Activated T-helper 2 cell treated with anti-CD3 and anti-CD28 coated beads, Interferon-gamma antibody, Interleukin-2, Interleukin-4, amounts not matched to agents 10 μg/mL and 5 μg/mL and 100 μg/mL, durations not matched to agents 14 hours and 24 hours and 36 hours (primary cell): ENCODE measurements at regions not wholly inside any gene's neighbourhood (a gene's known extent, or its start where the extent isn't known, plus 50 kb on each side); places are given as distances from the start of the nearest gene placed in this dataset.
"Not testable (repeated sequence)": the region's sequence is repeated elsewhere in the genome, so short reads cannot be mapped to it uniquely, and the experiment has no call there.

Source experiments
- DNase-seq: peaks from one replicate; pipeline ENCODE4 v3.0.0; 2021; ENCODE audit warnings: low spot score
- H3K27ac Mint-ChIP-seq: one replicate; pipeline ENCODE4 v1.8.0; 2021; ENCODE audit warnings: mixed read lengths
- H3K27me3 Mint-ChIP-seq: one replicate; pipeline ENCODE4 v1.8.0; 2021; ENCODE audit warnings: low read depth, mixed read lengths
- H3K36me3 Mint-ChIP-seq: one replicate; pipeline ENCODE4 v1.8.0; 2021; ENCODE audit warnings: low read depth, mixed read lengths
- H3K4me1 Mint-ChIP-seq: one replicate; pipeline ENCODE4 v1.8.0; 2021; ENCODE audit warnings: low read depth, mixed read lengths
- H3K4me3 Mint-ChIP-seq: one replicate; pipeline ENCODE4 v1.8.0; 2021; ENCODE audit warnings: low read depth, mild to moderate bottlenecking, moderate library complexity, mixed read lengths
- H3K9me3 Mint-ChIP-seq: one replicate; pipeline ENCODE4 v1.8.0; 2021; ENCODE audit warnings: mixed read lengths
- intact Hi-C: fragments of 100-400 bp; cut with micrococcal nuclease; formaldehyde crosslinking; loops from one replicate; pipeline ENCODE4 v1.15.1; 2023

GRCh38 chr6:120395784-120396183 is 938.5 kb downstream of the TBC1D32 start:
- Mint-ChIP-seq H3K27ac (no peak overlapping the region), H3K4me3 (no peak overlapping the region), H3K36me3 (no peaks in the 10 kb centered on the region), H3K4me1 (no peaks in the 10 kb centered on the region), H3K9me3 (no peaks in the 10 kb centered on the region), H3K27me3 (no peaks in the 10 kb centered on the region)
- intact Hi-C loops, result no loop called here
- DNase-seq, result no peak

GRCh38 chr6:120395330-120395729 is 939.0 kb downstream of the TBC1D32 start:
- intact Hi-C loops, result no loop called here
- H3K36me3 Mint-ChIP-seq, result no peaks in the 10 kb centered on the region
- no peak overlapping the region for H3K27ac Mint-ChIP-seq
- H3K9me3 Mint-ChIP-seq, result no peaks in the 10 kb centered on the region
- H3K27me3 Mint-ChIP-seq, result no peaks in the 10 kb centered on the region
- no peaks in the 10 kb centered on the region for H3K4me1 Mint-ChIP-seq
- DNase-seq, result no peak
- H3K4me3 Mint-ChIP-seq, result no peak overlapping the region

GRCh38 chr6:120392941-120393340 is 941.3 kb downstream of the TBC1D32 start:
- Mint-ChIP-seq H3K9me3 (no peaks in the 10 kb centered on the region), H3K27ac (no peak overlapping the region), H3K36me3 (no peaks in the 10 kb centered on the region), H3K4me1 (no peaks in the 10 kb centered on the region), H3K27me3 (no peaks in the 10 kb centered on the region), H3K4me3 (no peak overlapping the region)
- DNase-seq, result no peak
- intact Hi-C loops, result no loop called here

GRCh38 chr6:120384671-120385070 is 949.6 kb downstream of the TBC1D32 start:
- DNase-seq, result no peak
- Mint-ChIP-seq H3K9me3 (no peaks in the 10 kb centered on the region), H3K36me3 (no peaks in the 10 kb centered on the region), H3K4me1 (no peaks in the 10 kb centered on the region), H3K27me3 (no peaks in the 10 kb centered on the region), H3K27ac (no peak overlapping the region), H3K4me3 (no peak overlapping the region)
- intact Hi-C loops, result no loop called here

- Mint-ChIP-seq H3K4me3 (no peak overlapping the region), H3K4me1 (no peaks in the 10 kb centered on the region), H3K36me3 (no peaks in the 10 kb centered on the region), H3K27ac (no peak overlapping the region), H3K9me3 (no peaks in the 10 kb centered on the region), H3K27me3 (no peaks in the 10 kb centered on the region)
- intact Hi-C loops, result no loop called here
- no peak for DNase-seq
Measured at GRCh38 chr6:120383681-120384080, 950.6 kb downstream of the TBC1D32 start.

GRCh38 chr6:120378582-120379220 is 955.6 kb downstream of the TBC1D32 start:
- Mint-ChIP-seq H3K9me3 (no peaks in the 10 kb centered on the region), H3K27ac (no peak overlapping the region)
- intact Hi-C loops, result no loop called here

GRCh38 chr6:120373185-120373584 is 961.1 kb downstream of the TBC1D32 start:
- DNase-seq, result no peak
- Mint-ChIP-seq H3K9me3 (no peaks in the 10 kb centered on the region), H3K27me3 (no peaks in the 10 kb centered on the region), H3K27ac (no peak overlapping the region), H3K4me1 (no peaks in the 10 kb centered on the region), H3K4me3 (no peak overlapping the region), H3K36me3 (no peaks in the 10 kb centered on the region)
- intact Hi-C loops, result no loop called here

More at GRCh38 chr6:120378582-120379220, 955.6 kb downstream of the TBC1D32 start:
- Mint-ChIP-seq H3K4me3 (no peak overlapping the region), H3K27me3 (no peaks in the 10 kb centered on the region), H3K36me3 (no peaks in the 10 kb centered on the region), H3K4me1 (no peaks in the 10 kb centered on the region)
- DNase-seq, result no peak

- H3K27me3 Mint-ChIP-seq, result no peaks in the 10 kb centered on the region
- H3K4me3 Mint-ChIP-seq, result no peak overlapping the region
- no peak overlapping the region for H3K27ac Mint-ChIP-seq
- no peak for DNase-seq
- H3K36me3 Mint-ChIP-seq, result no peaks in the 10 kb centered on the region
- no peaks in the 10 kb centered on the region for H3K4me1 Mint-ChIP-seq
- intact Hi-C loops, result no loop called here
- peaks cover 16% of the 10 kb centered on the region for H3K9me3 Mint-ChIP-seq
Measured at GRCh38 chr6:120363429-120363828, 970.9 kb downstream of the TBC1D32 start.

GRCh38 chr6:120358535-120358934 is 975.7 kb downstream of the TBC1D32 start:
- H3K4me3 Mint-ChIP-seq, intact Hi-C loops, H3K36me3 Mint-ChIP-seq, H3K27ac Mint-ChIP-seq, H3K4me1 Mint-ChIP-seq, H3K27me3 Mint-ChIP-seq, DNase-seq: not testable (repeated sequence)
- peaks cover 19% of the 10 kb centered on the region for H3K9me3 Mint-ChIP-seq

- H3K4me3 Mint-ChIP-seq, result no peak overlapping the region
- H3K36me3 Mint-ChIP-seq, result no peaks in the 10 kb centered on the region
- peaks cover 5% of the 10 kb centered on the region for H3K4me1 Mint-ChIP-seq
- H3K9me3 Mint-ChIP-seq, result peaks cover 19% of the 10 kb centered on the region
- H3K27ac Mint-ChIP-seq, result no peak overlapping the region
- no peak for DNase-seq
- intact Hi-C loops, result no loop called here
- H3K27me3 Mint-ChIP-seq, result no peaks in the 10 kb centered on the region
Measured at GRCh38 chr6:120357447-120357846, 976.8 kb downstream of the TBC1D32 start.

- no peak overlapping the region for H3K4me3 Mint-ChIP-seq
- no peaks in the 10 kb centered on the region for H3K36me3 Mint-ChIP-seq
Measured at GRCh38 chr6:120355822-120356221, 978.5 kb downstream of the TBC1D32 start.

GRCh38 chr6:120354452-120355098 is 979.7 kb downstream of the TBC1D32 start:
- Mint-ChIP-seq H3K27me3 (no peaks in the 10 kb centered on the region), H3K4me3 (no peak overlapping the region), H3K36me3 (no peaks in the 10 kb centered on the region), H3K4me1 (peaks cover 5% of the 10 kb centered on the region), H3K27ac (no peak overlapping the region), H3K9me3 (peaks cover 9% of the 10 kb centered on the region)
- intact Hi-C loops, result no loop called here
- peak; percentile 10 for DNase-seq

More at GRCh38 chr6:120355822-120356221, 978.5 kb downstream of the TBC1D32 start:
- H3K27ac Mint-ChIP-seq, result no peak overlapping the region
- H3K4me1 Mint-ChIP-seq, result peaks cover 5% of the 10 kb centered on the region
- peaks cover 19% of the 10 kb centered on the region for H3K9me3 Mint-ChIP-seq
- no peak for DNase-seq
- intact Hi-C loops, result no loop called here
- no peaks in the 10 kb centered on the region for H3K27me3 Mint-ChIP-seq

- Mint-ChIP-seq H3K9me3 (no peaks in the 10 kb centered on the region), H3K36me3 (no peaks in the 10 kb centered on the region), H3K27me3 (no peaks in the 10 kb centered on the region), H3K27ac (no peak overlapping the region), H3K4me3 (no peak overlapping the region), H3K4me1 (peaks cover 5% of the 10 kb centered on the region)
- no peak for DNase-seq
- intact Hi-C loops, result no loop called here
Measured at GRCh38 chr6:120352491-120352890, 981.8 kb downstream of the TBC1D32 start.
